GM12872 (cell line): ENCODE measurements at regions not wholly inside any gene's neighbourhood (a gene's known extent, or its start where the extent isn't known, plus 50 kb on each side); places are given as distances from the start of the nearest gene placed in this dataset.

Experiments
- CTCF ChIP-seq: IDR thresholded peaks from 3 replicates; pipeline ENCODE4 v1.5.1; 2011; ENCODE audit warnings: low read depth, mild to moderate bottlenecking, low read length, moderate library complexity; ENCODE audit not compliant: insufficient read depth

DNA sequence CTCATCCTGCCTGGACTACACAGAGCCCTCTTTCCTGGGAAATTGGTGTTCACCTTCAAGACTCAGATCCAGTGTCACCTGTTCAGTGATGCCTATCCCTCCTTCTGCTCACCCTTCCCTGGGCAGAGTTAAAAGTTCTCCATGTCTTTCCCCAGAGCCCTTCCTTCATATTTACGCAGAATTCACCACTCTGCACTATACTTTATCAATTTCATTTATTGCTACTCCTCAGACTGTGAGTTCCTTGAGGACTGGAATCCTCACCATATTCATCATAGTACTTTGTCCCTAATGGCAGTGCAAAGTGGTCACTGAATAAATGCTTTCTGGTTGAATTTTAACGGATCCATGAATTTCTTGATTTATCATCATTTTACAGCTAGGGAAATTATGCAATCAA lies 300.0 kb downstream of the CHRM3 start:
- no peak for TF ChIP-seq CTCF

- TF ChIP-seq CTCF = no peak
Measured at GRCh38 chr1:239696317-239696716, 309.9 kb downstream of the CHRM3 start.

GRCh38 chr1:239700667-239701066 lies 314.3 kb downstream of the CHRM3 start:
- TF ChIP-seq CTCF = no peak

DNA sequence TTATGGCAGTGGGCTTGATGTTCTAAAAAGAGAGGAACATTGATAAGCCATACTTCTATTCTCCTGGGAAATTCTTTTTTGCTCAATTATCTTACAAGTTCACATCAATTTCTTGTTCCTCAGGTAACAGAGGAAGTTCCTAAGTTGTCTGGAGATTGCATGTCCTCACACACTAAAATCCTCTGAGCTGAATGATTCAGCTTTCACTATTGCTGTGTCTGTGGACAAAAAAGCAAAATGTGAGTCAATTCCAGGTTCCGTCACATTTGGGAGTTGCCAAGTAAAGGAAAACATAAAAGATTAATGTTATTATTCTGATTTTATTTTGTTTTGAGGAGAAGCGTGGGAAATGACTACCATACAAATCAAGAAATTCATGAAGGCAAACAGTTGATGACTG lies 316.7 kb downstream of the CHRM3 start:
- TF ChIP-seq CTCF = no peak

GRCh38 chr1:239706245-239706892 lies 320.0 kb downstream of the CHRM3 start:
- no peak for TF ChIP-seq CTCF

- TF ChIP-seq CTCF = no peak
Measured at GRCh38 chr1:239707615-239708014, 321.2 kb downstream of the CHRM3 start.

DNA sequence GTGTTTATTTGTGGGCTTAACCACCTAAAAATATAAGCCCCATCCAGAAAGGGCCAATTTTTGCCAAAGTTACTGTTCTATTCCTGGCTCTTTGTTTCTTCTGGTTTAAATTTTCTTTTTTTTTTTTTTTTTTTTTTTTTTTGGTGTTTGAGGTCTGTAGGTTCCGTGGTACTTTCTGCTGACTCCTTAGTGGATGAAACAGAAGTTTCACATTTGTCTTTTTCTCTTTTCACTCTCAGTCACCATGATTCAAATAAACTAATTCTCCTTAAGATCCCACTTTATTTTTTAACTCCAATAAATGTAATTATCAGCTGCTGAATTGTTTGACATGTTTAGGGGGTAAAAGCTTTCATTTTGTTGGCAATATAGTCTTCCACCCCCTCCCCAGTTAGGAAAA lies 322.3 kb downstream of the CHRM3 start:
- TF ChIP-seq CTCF = no peak
